ENCODE measurements at regions not wholly inside any gene's neighbourhood (a gene's known extent, or its start where the extent isn't known, plus 50 kb on each side); places are given as distances from the start of the nearest gene placed in this dataset.

DNA sequence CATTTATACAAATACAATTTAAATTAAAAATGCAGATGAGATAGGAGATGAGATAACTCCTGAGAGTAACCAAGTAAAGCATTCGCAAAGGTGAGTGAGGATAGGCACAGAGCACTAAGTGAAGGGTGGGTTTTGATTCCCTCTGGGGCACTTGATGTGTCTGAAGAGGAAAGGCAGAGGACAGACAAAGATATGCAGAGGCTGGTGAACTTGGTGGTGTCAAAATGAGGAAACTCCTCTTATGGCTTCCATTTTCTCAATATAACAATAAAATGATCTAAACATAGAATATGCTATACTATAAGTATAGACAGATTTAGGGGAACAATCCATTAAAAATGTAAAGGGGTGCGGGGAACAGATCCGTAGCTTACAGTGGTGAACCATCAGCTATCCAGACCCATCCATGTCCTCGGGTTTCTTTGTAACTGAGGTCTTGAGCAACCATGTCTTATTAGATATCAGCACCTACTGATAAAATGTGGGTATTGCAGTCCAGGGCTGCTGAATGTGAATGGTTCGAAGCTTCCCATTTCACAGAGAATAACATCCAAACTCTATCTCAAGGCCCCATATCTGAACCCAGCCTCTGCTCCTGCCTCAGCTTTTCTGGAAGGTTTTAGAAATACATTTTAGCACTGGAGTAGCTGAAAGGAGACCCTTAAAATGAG lies 73.9 kb upstream of the SLC10A2 start:
- Histone ChIP-seq H3K4me1 (no peaks in the 10 kb centered on the region), H3K4me3 (no peak overlapping the region), H3K9me3 (no peaks in the 10 kb centered on the region), H3K27ac (no peak overlapping the region), H3K36me3 (no peaks in the 10 kb centered on the region), H3K27me3 (no peaks in the 10 kb centered on the region)
- DNase-seq, result no peak
- intact Hi-C loops (cut with DNase I; ENCODE audit: low total_unique reads), result no loop called here
- TF ChIP-seq, protein P1, sequence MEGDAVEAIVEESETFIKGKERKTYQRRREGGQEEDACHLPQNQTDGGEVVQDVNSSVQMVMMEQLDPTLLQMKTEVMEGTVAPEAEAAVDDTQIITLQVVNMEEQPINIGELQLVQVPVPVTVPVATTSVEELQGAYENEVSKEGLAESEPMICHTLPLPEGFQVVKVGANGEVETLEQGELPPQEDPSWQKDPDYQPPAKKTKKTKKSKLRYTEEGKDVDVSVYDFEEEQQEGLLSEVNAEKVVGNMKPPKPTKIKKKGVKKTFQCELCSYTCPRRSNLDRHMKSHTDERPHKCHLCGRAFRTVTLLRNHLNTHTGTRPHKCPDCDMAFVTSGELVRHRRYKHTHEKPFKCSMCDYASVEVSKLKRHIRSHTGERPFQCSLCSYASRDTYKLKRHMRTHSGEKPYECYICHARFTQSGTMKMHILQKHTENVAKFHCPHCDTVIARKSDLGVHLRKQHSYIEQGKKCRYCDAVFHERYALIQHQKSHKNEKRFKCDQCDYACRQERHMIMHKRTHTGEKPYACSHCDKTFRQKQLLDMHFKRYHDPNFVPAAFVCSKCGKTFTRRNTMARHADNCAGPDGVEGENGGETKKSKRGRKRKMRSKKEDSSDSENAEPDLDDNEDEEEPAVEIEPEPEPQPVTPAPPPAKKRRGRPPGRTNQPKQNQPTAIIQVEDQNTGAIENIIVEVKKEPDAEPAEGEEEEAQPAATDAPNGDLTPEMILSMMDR (IDR thresholded peaks at IDR 0.05), result no peak

DNA sequence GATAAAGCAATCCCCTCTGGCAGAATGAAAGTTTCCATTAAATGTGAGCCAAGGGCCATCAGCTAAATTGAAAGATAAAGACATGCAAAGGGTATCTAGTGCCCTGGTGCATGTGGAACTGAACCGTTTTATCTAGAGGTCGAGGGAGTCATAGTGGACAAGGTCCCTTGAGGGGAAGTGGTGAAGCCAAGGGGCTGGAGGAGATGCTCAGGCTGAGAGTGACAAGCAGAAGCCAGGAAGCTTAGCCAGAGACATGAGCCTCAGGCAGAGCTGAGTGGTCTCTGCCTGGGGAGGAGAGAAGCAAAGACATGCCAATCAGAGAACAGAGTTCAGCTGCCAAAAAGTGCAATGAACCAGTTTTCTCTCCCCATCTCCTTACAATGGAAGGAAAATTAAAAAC lies 68.1 kb upstream of the SLC10A2 start:
- TF ChIP-seq, protein P1 (IDR thresholded peaks at IDR 0.05), result no peak
- H3K27ac ChIP-seq, result no peak overlapping the region
- no peak for DNase-seq
- H3K4me3 ChIP-seq, result no peak overlapping the region
- H3K36me3 ChIP-seq, result no peaks in the 10 kb centered on the region
- H3K27me3 ChIP-seq, result no peaks in the 10 kb centered on the region
- H3K4me1 ChIP-seq, result no peaks in the 10 kb centered on the region
- no peaks in the 10 kb centered on the region for H3K9me3 ChIP-seq
- intact Hi-C loops (cut with DNase I; ENCODE audit: low total_unique reads), result no loop called here

DNA sequence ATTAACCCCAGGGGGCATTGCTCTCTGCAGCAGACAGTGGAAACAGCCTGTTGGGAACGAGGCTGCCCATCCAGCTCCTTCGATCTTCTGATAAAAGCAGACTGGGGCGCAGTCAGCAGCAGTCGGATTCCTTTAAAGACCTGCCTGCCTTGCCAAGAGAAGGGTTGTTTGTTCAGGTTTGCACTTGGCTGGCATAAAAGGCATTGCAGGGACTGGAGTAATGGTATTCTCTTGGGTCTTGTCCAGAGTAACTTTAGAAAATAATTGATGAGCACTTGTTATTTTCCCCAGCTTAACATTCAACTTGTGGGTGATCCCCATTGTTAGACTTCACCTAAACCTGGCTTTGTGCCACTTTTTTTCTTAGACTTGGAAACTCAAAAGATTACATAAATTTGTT lies 67.3 kb upstream of the SLC10A2 start:
- no peaks in the 10 kb centered on the region for H3K36me3 ChIP-seq
- no peaks in the 10 kb centered on the region for H3K4me1 ChIP-seq
- H3K4me3 ChIP-seq, result no peak overlapping the region
- H3K27me3 ChIP-seq, result no peaks in the 10 kb centered on the region
- intact Hi-C loops (cut with DNase I; ENCODE audit: low total_unique reads), result no loop called here
- TF ChIP-seq, protein P1 (IDR thresholded peaks at IDR 0.05), result no peak
- H3K9me3 ChIP-seq, result no peaks in the 10 kb centered on the region
- DNase-seq, result no peak
- H3K27ac ChIP-seq, result no peak overlapping the region

DNA sequence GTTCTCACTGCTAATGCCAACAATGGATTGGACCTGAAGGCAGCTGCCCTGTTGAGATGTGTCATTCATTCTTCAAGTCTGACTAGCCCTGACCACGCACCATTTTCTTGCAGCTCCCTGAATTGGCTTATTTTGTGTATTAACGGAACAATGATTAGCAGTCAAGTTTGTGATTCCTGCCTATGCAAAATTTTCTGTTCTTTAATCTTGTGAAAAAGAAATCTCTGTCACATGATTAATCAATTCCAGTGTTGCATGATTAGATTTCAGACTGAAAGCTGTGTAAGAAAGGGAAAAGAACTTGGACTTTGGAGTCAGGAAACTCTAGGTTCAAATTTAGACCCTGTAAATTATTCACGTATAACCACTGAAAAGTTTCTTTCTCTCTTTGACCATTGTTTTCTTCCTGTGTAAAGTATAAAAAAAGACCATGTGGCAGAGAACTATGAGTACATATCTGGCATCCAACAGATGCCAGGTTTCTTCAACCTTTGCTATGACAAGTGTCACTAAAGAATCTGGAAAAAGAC lies 64.5 kb upstream of the SLC10A2 start:
- Histone ChIP-seq H3K4me1 (no peaks in the 10 kb centered on the region), H3K4me3 (no peak overlapping the region), H3K9me3 (no peaks in the 10 kb centered on the region), H3K36me3 (no peaks in the 10 kb centered on the region), H3K27me3 (no peaks in the 10 kb centered on the region), H3K27ac (no peak overlapping the region)
- TF ChIP-seq, protein P1 (IDR thresholded peaks at IDR 0.05), result no peak
- no peak for DNase-seq
- intact Hi-C loops (cut with DNase I; ENCODE audit: low total_unique reads), result no loop called here

DNA sequence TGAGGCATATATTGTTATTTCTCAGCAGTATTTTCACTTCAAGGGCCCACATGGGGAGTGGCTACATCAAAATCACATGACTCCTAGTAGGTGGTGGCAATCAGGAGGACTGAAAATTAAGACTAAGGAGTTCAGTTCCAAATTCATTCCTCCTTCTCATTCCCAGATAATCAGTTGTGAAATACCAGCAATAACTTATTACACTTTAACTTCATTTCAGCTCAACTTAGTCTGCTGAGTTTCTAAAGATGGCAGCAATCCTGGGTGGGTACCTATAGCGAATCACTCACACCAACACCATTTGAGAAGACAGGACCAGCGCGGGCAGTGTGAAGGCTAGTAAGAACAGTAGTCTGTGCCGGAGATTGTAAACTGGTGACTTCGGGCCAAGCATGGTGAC lies 63.9 kb upstream of the SLC10A2 start:
- Histone ChIP-seq H3K4me3 (no peak overlapping the region), H3K27ac (no peak overlapping the region), H3K9me3 (no peaks in the 10 kb centered on the region), H3K36me3 (no peaks in the 10 kb centered on the region), H3K27me3 (no peaks in the 10 kb centered on the region), H3K4me1 (no peaks in the 10 kb centered on the region)
- intact Hi-C loops (cut with DNase I; ENCODE audit: low total_unique reads), result no loop called here
- DNase-seq, result no peak
- TF ChIP-seq, protein P1 (IDR thresholded peaks at IDR 0.05), result no peak
